ENCODE measurements at regions not wholly inside any gene's neighbourhood (a gene's known extent, or its start where the extent isn't known, plus 50 kb on each side); places are given as distances from the start of the nearest gene placed in this dataset.

DNA sequence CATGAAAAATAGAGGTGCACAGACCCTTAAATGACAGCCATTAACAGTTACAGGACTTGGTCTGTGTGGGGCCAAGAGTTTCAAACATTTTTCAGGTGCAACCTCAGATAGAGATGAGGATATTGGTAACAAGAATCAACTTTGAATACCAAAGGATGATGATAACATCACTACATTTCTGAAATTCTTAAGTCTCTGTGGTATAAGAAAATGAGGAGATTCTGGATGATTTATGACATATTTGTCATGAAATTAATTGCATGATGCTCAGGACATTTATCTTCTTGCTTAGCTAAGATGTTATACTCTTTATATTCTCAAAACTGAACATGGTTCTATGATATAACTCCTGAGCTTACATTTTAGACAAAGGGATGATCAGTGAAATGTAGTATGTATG is 471.8 kb upstream of the CWC22 start:
- TF ChIP-seq, protein P1, sequence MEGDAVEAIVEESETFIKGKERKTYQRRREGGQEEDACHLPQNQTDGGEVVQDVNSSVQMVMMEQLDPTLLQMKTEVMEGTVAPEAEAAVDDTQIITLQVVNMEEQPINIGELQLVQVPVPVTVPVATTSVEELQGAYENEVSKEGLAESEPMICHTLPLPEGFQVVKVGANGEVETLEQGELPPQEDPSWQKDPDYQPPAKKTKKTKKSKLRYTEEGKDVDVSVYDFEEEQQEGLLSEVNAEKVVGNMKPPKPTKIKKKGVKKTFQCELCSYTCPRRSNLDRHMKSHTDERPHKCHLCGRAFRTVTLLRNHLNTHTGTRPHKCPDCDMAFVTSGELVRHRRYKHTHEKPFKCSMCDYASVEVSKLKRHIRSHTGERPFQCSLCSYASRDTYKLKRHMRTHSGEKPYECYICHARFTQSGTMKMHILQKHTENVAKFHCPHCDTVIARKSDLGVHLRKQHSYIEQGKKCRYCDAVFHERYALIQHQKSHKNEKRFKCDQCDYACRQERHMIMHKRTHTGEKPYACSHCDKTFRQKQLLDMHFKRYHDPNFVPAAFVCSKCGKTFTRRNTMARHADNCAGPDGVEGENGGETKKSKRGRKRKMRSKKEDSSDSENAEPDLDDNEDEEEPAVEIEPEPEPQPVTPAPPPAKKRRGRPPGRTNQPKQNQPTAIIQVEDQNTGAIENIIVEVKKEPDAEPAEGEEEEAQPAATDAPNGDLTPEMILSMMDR (IDR thresholded peaks at IDR 0.05 in 8 of 11, conservative IDR thresholded peaks at IDR 0.05 in 3 of 11) = no peak
- no peak for TF ChIP-seq POLR2A (IDR thresholded peaks at IDR 0.05)

All from spleen (tissue), 7 donors.